ENCODE measurements at regions not wholly inside any gene's neighbourhood (a gene's known extent, or its start where the extent isn't known, plus 50 kb on each side); places are given as distances from the start of the nearest gene placed in this dataset.

DNA sequence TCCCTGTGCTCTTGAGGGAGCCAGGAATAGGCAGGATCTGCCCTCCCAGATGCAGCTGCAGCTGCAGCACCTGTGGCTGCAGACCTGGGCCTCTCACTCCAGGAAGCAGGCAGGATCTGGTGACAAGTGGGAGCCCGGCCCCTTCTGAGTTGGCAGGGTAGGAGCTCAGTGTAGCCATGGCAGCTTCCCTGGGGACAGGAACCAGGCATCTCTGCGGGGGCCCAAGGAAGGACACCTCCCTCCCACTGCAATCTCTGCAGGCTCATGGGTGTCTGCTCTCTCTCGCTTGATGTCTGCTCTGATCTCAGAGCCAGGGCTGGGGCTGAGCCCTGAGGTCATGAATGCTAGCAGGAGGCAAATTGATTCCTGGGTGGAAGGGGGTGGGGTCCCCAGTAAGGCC, 592.5 kb upstream of the CA10 start:
- TF ChIP-seq, protein P1, sequence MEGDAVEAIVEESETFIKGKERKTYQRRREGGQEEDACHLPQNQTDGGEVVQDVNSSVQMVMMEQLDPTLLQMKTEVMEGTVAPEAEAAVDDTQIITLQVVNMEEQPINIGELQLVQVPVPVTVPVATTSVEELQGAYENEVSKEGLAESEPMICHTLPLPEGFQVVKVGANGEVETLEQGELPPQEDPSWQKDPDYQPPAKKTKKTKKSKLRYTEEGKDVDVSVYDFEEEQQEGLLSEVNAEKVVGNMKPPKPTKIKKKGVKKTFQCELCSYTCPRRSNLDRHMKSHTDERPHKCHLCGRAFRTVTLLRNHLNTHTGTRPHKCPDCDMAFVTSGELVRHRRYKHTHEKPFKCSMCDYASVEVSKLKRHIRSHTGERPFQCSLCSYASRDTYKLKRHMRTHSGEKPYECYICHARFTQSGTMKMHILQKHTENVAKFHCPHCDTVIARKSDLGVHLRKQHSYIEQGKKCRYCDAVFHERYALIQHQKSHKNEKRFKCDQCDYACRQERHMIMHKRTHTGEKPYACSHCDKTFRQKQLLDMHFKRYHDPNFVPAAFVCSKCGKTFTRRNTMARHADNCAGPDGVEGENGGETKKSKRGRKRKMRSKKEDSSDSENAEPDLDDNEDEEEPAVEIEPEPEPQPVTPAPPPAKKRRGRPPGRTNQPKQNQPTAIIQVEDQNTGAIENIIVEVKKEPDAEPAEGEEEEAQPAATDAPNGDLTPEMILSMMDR (IDR thresholded peaks at IDR 0.05), result no peak
- no peak for TF ChIP-seq POLR2A (IDR thresholded peaks at IDR 0.05)

Data from stomach (tissue), 4 donors.